22Rv1 (cell line): ENCODE measurements at regions not wholly inside any gene's neighbourhood (a gene's known extent, or its start where the extent isn't known, plus 50 kb on each side); places are given as distances from the start of the nearest gene placed in this dataset.

Source experiments
- H3K27ac ChIP-seq: fragments of 450-650 bp; 2 replicates; pipeline ENCODE4 v1.5.1; 2017
- ZFX ChIP-seq: fragments of 450-650 bp; IDR thresholded peaks from 2 replicates; pipeline ENCODE4 v1.6.1; 2017; ENCODE audit warnings: antibody characterized with exemption, borderline replicate concordance
- TF ChIP-seq, protein P1 (sequence below): fragments of 450-650 bp; IDR thresholded peaks from 2 replicates; pipeline ENCODE4 v1.5.1; 2017; ENCODE audit warnings: mild to moderate bottlenecking

DNA sequence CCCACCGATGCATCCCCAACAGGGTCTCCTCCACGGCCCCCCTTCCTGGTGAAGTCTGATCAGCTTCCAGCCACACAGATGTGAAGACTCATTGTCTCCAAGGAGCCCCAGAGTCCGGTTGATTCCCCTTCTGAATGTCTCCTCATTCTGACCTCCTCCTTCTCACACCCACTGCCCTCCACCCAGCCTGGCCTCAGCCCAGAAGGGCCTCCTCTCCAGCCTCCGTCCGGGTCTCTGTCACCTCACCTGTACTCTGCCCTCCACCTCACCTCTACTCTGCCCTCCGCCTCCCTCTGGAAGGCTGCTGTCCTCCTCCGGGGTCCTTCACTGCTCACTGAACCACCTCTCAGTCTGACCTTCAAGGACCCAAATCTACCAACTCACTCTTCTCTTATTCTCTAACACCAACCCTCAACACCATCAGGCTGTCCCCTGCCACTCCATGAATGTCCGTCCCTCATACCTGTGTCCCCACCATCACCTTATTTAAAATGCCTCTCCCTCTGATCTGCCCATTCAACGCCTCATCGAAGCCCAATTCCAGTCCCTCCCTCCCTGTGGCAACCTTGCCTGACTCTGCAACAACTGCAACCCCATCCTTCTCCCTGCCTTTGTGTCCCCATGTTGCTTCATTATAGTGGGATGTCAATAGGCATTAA lies 201.2 kb downstream of the TOMM20 start:
- TF ChIP-seq, protein P1, sequence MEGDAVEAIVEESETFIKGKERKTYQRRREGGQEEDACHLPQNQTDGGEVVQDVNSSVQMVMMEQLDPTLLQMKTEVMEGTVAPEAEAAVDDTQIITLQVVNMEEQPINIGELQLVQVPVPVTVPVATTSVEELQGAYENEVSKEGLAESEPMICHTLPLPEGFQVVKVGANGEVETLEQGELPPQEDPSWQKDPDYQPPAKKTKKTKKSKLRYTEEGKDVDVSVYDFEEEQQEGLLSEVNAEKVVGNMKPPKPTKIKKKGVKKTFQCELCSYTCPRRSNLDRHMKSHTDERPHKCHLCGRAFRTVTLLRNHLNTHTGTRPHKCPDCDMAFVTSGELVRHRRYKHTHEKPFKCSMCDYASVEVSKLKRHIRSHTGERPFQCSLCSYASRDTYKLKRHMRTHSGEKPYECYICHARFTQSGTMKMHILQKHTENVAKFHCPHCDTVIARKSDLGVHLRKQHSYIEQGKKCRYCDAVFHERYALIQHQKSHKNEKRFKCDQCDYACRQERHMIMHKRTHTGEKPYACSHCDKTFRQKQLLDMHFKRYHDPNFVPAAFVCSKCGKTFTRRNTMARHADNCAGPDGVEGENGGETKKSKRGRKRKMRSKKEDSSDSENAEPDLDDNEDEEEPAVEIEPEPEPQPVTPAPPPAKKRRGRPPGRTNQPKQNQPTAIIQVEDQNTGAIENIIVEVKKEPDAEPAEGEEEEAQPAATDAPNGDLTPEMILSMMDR = no peak
- no peak for TF ChIP-seq ZFX
- no peak overlapping the region for H3K27ac ChIP-seq

DNA sequence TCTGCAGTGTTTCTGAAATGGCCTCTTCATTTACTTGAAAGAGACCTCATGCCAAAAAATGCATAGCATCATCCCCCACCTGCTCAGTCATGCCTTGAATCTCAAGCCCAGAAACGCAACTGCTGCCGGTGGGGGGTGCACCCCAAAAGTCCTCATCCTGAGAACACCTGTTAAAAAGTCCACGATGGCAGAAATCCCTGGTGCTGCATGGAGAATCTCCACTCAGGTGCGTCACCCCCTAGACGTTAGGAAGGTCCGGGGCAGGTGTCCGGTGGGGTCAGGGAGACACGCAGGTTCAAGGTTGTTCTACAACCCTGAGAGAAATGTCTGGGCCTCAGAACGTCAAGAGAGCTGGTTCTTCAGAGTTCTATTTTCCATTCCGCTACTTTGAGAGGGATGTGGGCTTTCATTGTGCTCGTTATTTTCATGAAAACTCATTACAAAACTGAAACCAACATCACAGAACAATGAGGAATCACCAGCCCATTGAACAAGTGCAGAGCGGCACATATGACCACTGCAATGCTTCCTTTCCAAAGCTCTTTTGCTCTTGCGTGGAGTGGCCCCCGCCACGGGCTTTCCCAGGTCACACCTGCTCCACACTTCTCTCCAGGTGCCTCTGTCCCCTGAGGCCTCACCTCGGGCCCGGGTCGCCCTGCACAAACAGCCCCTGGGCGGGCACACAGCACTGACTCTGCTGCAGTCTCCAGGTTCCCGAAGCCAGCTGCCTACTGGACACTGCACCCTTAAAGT lies 201.9 kb downstream of the TOMM20 start:
- H3K27ac ChIP-seq = no peak overlapping the region
- no peak for TF ChIP-seq ZFX
- TF ChIP-seq, protein P1 = no peak

DNA sequence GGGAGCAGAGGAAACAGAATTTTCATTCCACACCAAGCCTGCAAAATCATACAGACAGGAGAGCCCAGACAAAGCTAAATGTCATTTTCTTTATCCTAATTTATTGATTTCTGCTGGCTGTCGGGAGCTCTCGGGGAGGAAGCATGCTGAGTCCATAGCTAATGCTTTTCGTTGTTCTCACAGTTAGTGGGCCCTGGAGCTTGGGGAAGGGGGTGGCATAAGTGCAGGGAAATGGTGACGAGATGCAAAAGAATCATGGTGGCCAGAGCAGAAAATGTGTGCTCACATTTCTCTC lies 202.4 kb downstream of the TOMM20 start:
- H3K27ac ChIP-seq = no peak overlapping the region
- TF ChIP-seq ZFX = no peak
- TF ChIP-seq, protein P1 = no peak

DNA sequence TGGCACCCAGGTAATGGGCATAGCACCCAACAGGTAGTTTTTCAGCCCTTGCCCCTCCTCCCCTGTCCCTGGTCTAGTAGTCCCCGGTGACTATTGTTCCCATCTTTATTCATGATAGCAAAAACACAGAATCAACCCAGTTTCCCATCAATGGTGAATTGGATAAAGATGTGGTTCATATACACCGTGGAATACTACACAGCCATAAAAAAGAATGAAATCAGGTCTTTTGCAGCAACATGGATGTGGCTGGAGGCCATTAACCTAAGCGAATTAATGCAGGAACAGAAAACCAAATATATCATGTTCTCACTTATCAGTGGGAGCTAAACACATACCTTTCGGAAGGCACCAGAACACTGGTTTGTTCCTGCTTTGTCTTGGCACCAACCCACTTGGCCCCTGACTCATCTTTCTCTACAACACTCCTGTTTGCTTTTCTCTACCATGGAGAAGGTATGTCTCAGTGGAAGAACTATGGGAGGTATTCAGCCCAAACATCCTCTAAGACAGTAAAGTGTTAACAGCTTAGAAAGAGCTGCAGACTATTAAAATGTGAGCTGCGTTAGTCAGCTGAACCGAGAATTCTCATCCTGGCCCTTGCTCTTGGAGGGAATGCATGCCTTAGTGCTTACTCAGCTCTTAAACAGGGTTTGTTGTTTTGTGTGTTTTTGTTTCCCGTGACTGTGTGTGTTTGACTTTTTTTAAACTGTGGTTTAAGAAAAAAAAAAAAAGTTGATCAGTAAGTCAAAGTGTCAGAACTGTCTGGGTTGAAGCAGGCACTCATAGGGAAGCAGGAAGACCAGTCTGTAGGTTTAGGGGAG lies 203.0 kb downstream of the TOMM20 start:
- no peak overlapping the region for H3K27ac ChIP-seq
- TF ChIP-seq, protein P1 = no peak
- TF ChIP-seq ZFX = no peak

DNA sequence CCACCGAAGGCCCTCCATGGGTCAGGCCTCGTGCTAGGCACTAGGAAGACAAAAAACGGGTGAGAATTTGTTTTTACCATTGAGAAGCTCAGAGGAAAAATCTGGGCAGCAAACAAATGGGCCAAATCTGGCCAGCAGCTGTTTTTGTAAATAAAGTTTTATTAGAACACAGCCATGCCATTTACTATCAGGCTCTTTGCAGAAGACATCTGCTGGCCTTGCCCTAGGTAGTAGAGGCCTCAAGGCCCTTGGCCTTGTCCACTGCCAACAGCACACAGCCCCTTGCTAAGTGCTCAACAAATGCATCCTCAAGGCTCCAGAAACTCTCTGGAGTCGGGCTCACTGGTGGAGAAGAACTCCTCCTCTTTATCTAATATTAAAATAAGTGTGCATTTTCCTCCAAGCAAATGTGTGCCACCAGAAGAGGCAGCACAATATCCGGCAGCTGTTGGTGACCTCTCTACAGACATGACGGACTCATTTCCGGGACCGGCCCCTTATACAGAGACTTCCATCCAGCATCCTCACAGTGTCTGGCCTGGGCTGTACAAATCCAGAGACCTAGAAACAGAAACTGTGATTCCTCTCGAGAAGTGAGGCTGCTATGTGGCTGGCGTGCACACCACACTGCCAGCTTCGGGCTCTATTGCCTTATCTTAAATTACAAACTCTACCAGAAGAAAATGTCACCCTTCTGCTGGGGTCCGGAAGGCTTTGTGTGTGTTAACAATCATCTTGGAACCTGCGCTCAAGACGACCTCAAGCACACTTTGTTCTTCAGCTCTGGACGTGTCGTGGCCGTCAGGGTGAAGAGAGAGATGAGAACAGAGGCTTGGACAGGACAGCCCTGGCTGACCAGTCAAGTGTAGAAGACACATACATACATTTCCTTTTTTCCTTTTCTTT lies 203.9 kb downstream of the TOMM20 start:
- TF ChIP-seq ZFX = no peak
- TF ChIP-seq, protein P1 = no peak
- no peak overlapping the region for H3K27ac ChIP-seq

DNA sequence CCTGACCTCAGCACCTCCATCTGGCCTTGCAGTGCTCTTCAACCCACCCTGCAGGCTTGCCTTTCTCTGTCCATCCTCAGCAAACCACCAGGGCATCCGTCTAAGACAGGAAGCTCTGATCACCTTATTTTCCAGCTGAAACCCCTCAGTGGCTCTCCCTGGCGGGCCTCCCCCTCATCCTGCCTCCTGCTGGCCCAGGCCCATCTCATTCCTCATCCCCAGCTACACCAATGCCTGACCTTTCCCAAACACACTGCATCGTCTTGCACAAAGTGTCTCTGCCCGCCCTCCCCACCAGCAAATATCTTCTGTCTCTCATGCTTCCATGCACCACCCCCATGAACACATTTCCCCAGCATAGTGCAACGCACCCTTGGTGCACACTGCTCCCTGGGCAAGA lies 205.0 kb downstream of the TOMM20 start:
- TF ChIP-seq, protein P1 = no peak
- TF ChIP-seq ZFX = no peak
- no peak overlapping the region for H3K27ac ChIP-seq
